Stimulated activated CD8-positive, alpha-beta memory T cell treated with anti-CD3 and anti-CD28 coated beads, Interleukin-15, amount 100 ng/mL, for 1 hour (primary cell): ENCODE measurements at regions not wholly inside any gene's neighbourhood (a gene's known extent, or its start where the extent isn't known, plus 50 kb on each side); places are given as distances from the start of the nearest gene placed in this dataset.
"Not testable (repeated sequence)": the region's sequence is repeated elsewhere in the genome, so short reads cannot be mapped to it uniquely, and the experiment has no call there.

Experiments
- DNase-seq: peaks from one replicate; pipeline ENCODE4 v3.0.0-alpha.2; 2020; ENCODE audit warnings: low read depth

DNA sequence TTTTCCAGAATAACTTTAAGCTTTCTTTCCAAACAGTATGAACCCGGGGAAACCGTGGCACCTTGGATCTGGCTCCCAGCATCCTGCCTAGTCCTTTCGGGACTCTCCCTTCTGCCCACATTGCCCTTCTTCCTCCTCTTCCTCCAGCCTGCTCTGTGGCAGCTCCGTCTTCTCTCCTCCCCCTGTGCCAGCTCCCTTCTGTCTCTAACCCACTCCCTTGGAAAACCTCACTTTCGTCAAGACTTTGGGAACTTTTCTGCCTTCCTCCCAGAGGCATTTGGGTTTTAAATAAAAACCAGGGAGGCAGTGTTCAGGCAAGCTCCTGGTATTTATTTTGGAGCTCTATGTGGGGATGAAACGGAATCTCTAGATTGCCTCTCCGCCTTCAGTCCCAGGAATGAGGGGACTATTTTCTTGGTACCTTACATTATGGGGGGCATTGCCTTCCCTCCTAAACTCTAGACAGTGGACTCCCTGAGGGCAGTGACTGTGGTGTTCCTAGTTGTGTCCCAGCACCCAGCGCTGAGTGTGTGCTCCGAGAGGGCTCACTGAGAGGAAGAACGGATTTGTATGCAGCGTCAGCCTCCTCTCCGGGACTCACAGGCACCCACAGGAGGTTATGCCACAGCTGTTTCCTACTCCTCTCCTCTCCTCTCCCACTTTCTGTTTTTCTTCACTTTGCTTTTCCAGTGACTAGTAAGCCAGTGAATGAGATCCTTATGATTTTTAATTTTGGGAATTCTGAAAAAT, 105.4 kb upstream of the MRPS22 start:
- DNase-seq: no peak

- no peak for DNase-seq
These were observed 104.3 kb upstream of the MRPS22 start for GRCh38 chr3:139239550-139239949.

DNA sequence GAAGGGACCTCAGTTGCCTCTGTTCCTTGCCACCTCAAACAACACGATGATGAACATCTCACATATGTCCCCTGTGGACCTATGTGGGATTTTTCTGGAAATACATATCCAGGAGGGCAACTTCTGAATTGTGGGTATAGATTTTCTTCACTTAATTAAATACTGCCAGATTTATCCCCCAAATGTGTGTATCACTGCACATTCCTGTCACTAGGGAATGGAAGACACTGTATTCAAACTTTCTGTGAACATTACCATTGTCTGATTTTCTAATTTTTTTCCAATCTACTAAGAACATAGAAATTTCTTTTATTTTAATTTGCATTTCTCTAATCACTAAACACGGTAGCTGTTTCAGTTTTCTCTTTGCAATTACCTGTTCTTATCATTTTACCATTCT, 102.0 kb upstream of the MRPS22 start:
- DNase-seq: no peak

GRCh38 chr3:139243710-139244109, 100.1 kb upstream of the MRPS22 start:
- DNase-seq: no peak

- no peak for DNase-seq
These were observed 95.1 kb upstream of the MRPS22 start for GRCh38 chr3:139248593-139249255.

DNA sequence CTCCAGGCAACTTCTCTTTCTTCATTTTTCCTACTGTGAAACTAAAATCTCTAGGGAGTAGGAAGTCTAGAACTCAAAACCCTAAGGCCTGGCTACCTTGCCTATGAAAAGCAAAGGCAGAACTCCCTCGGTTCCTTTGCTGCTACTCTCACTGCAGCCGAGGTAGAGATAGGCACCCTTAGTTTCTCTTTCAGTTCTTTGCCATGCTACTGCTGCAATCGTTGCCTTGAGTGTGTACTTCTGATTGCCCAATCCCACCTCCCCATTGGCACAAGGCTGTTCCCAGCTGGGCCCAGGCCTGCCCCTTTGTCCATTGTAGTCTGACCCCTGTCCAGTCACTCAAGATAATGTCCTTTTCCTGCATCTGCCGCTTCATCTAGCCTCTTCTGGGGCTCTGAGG, 92.3 kb upstream of the MRPS22 start:
- DNase-seq: no peak

DNA sequence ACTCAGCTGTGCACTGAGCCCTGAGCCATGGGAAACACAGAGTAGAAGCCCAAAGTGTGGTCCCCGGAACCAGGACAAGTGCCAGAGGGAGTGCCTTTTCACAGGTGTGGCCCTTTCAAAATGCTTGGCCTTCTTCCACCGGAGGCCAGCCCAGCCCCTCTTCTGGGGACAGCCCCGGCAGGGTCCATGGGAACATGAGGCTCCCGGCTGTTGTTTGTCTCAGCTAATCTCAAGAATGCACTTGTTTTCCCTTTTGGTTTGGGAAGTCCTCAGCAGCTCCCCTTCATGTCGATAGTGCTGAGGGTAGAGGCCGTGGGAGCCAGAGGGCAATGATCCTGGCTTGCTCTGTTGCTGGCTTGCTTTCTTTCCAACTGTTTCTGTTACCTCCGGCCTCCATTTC, 91.1 kb upstream of the MRPS22 start:
- no peak for DNase-seq

DNA sequence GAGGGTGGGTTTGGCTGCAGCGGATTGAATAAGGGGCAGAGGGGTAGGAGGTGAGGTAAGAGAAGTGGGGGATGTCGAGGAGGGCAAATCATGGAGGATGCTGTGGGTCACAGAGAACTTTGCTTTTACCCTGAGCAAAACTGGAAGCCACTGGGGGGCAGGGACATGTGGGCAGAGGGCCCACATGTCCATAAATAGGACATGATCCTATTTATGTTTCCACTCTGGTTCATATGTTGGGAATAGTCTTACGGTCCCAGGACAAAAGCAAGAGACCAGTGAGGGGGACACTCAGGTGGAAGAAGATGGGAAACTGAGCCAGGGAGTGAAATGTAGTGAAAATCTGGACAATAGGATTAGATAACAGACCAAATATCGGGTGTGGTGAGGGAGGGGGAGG, 85.5 kb upstream of the MRPS22 start:
- DNase-seq: no peak

- DNase-seq: no peak
These were observed 84.4 kb upstream of the MRPS22 start for GRCh38 chr3:139259398-139259797.

DNA sequence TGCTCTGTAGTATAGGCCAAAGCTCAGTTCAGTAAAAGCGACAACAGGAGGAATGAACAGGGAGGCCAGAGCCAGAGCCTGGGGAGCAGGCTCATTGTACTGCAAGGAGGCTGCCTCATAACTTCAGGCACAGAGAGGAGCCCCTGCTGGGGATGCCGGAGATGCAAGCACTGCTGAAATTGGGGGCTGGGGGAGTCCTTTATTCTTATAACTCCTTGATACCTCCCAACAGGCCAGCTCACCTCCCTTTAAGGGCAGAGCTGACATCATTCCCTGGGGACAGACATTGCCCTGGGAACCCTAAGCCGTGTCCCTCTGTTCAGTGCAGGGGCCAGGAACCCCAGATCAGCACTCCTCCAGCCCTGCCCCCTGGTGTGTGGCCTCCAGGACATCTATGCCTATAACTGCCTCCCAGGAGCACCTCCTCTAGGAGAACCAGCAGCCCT, 83.8 kb upstream of the MRPS22 start:
- DNase-seq: no peak

DNA sequence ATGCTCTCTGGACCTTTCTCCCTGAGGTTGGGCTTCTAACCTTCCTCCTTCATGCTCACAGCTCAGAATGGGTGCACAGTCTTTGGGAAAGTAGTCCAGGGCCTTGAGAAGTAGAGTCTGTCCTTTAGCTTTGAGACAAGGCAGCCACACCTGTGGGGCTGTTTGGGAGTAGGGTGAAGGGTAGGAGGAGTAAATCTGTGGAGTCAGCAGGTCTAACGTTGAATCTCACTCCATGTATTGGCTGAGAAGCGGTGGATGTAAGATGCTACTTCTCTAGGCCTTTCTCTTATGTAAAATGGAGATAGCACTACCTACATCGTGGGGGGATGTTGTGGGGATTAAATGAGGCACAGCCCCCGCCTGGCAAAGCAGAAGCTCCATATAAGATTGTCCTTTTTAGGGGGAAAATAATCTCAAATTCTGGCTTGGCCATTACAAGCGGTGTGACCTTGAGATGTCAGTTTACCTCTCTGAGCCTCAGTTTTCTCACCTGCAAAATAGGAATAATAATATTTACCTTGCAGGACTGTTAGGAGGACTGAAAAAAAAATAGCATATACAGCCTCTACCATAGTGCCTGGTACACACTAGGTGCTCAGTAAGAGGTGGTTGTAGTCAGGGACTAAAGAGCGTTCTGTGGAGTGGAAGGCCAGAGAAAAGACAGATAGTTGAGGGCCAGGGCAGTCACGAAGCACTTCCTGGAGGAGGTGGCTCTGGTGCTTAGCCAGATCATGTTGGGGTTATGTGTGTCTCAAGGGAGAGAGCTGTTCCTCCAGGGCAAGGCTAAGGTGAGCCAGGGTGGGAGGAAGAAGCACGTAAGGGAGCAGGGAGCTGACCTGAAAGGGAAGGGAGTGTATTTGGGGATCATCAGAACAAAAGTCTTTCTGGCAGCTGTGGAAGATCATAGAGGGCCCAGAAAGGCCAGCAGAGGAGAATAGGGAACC, 82.8 kb upstream of the MRPS22 start:
- no peak for DNase-seq

- no peak for DNase-seq
These were observed 81.8 kb upstream of the MRPS22 start for GRCh38 chr3:139261754-139262586.

GRCh38 chr3:139263798-139264197, 80.0 kb upstream of the MRPS22 start:
- no peak for DNase-seq

DNA sequence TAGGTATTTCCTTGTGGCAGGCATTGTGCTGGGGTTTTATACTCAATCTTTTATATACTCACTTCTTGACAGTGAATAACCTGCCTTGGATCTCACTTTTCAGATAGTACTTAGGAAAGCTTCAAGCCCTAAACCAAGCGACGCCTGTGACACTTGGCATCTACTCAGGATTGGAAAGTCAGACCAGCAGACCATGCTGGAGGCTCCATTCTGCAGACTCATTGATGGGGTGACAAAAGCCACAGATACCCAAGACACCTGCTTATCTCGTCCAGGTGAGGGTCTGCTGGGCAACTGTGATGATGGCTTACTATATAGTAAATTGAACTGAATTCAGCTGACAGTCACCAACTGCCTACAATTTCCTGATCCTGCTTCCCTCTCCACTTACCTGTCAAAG, 79.4 kb upstream of the MRPS22 start:
- DNase-seq: no peak

- DNase-seq: no peak
These were observed 78.4 kb upstream of the MRPS22 start for GRCh38 chr3:139265131-139266016.

DNA sequence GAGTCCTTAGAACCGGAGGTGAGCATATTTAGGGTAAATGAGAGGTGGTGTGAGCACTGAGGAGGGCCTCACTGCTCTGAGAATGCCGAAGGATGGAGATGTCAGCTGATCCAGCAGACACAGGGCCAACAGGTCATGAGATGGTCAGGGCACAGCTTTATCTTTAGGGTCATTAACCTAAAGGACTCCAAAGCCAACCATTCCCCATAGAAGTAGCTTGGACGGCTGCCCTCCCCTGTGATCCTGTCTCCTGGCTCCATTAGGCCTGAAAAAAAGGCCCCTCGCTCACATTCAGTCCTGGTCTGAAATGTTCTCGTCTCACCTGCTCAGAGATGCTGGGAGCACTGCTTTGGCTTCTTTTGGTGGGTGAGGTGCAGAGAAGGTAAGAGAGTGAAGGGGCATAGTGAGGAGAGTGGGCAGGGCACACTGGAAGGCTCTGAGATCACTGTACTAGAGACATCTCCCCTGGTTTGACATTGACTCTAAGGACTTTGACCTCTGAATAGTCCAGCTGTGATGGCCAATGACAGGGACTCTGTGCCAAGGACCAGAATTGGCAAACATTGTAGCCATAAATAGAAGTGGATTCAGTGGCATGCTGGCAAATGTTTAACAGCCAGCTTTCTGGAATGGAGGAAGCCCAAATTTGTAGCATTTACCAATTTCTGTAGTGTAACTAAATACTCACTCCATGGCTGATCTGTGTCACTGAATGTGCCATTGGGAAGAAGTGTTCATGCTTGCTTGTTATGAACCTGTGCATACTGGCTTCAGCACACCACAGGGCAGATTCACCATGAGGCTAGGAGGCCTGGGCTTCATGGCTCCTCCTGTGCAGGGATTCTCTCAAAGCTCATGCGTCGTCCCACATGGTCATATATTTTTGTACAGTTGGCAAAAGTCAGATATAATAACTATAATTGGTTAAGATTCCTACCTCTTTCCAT, 76.2 kb upstream of the MRPS22 start:
- no peak for DNase-seq

- DNase-seq: no peak
These were observed 73.8 kb upstream of the MRPS22 start for GRCh38 chr3:139269984-139270383.

DNA sequence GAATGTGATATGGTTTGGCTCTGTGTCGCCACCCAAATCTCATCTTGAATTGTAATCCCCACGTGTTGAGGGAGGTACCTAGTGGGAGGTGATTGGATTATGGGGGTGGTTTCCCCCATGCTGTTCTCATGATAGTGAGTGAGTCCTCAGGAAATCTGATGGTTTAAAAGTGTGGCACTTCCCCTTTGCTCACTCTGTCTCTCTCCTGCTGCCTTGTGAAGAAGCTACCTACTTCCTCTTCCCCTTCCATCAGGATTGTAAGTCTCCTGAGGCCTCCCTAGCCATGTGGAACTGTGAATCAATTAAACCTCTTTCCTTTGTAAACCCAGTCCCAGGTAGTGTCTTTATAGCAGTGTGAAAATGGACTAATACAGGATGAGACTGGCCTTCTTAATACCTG, 73.2 kb upstream of the MRPS22 start:
- not testable (repeated sequence) for DNase-seq

GRCh38 chr3:139280027-139280671, 63.7 kb upstream of the MRPS22 start:
- no peak for DNase-seq
